ENCODE measurements at regions not wholly inside any gene's neighbourhood (a gene's known extent, or its start where the extent isn't known, plus 50 kb on each side); places are given as distances from the start of the nearest gene placed in this dataset.

GRCh38 chr4:187903700-187904099, 91.9 kb upstream of the ZFP42 start:
- TF ChIP-seq CTCF (IDR thresholded peaks at IDR 0.05): no peak
- no peak for TF ChIP-seq POLR2A (IDR thresholded peaks at IDR 0.05)

Data from gastroesophageal sphincter (tissue), 3 donors.